ENCODE measurements at regions not wholly inside any gene's neighbourhood (a gene's known extent, or its start where the extent isn't known, plus 50 kb on each side); places are given as distances from the start of the nearest gene placed in this dataset.
A peak's percentile ranks its signal among the peaks of the same experiment; 100 is the strongest.

GRCh38 chr5:157917899-157918809, 59.2 kb upstream of the CLINT1 start:
- peak; percentile 93 for DNase-seq
- H3K27me3 ChIP-seq (ENCODE audit: control insufficient read depth, insufficient read depth, low read length, poor library complexity, severe bottlenecking), result no peaks in the 10 kb centered on the region
- H3K4me3 ChIP-seq (ENCODE audit: low read length), result no peak overlapping the region
- no peaks in the 10 kb centered on the region for H3K9me3 ChIP-seq (ENCODE audit: control insufficient read depth, low read length)
- no peaks in the 10 kb centered on the region for H3K9me3 Mint-ChIP-seq
- H3K4me3 Mint-ChIP-seq, result no peak overlapping the region
- peaks cover 14% of the 10 kb centered on the region for H3K4me1 ChIP-seq (ENCODE audit: control insufficient read depth, insufficient read depth, low read length)
- no peaks in the 10 kb centered on the region for H3K36me3 Mint-ChIP-seq (ENCODE audit: low read depth)
- peak overlapping the region; percentile 72 for H3K27ac Mint-ChIP-seq
- H3K27me3 Mint-ChIP-seq (ENCODE audit: insufficient read depth), result no peaks in the 10 kb centered on the region
- no peak overlapping the region for H3K27ac ChIP-seq (ENCODE audit: low read depth, low read length)
- no peak overlapping the region for H3K9ac ChIP-seq (ENCODE audit: extremely low read depth, low read length, poor library complexity, severe bottlenecking)
- H3K4me1 Mint-ChIP-seq, result peaks cover 66% of the 10 kb centered on the region
- H3K36me3 ChIP-seq (ENCODE audit: control insufficient read depth, insufficient read depth, low read length), result no peaks in the 10 kb centered on the region
- 76 to 90% methylated on average over 4 to 8 of the region's 8 CpGs for WGBS, 2 experiments (ENCODE audit: insufficient coverage in 1 of 2, insufficient read length in 1 of 2)
- TF ChIP-seq CTCF (conservative IDR thresholded peaks at IDR 0.05), result peak; percentile 85

- H3K4me1 ChIP-seq (ENCODE audit: control insufficient read depth, insufficient read depth, low read length), result peaks cover 16% of the 10 kb centered on the region
- H3K36me3 ChIP-seq (ENCODE audit: control insufficient read depth, insufficient read depth, low read length), result no peaks in the 10 kb centered on the region
- Mint-ChIP-seq H3K4me1 (peaks cover 72% of the 10 kb centered on the region), H3K27ac (peak overlapping the region; percentile 72), H3K27me3 (ENCODE audit: insufficient read depth) (no peaks in the 10 kb centered on the region), H3K36me3 (ENCODE audit: low read depth) (no peaks in the 10 kb centered on the region), H3K9me3 (no peaks in the 10 kb centered on the region), H3K4me3 (no peak overlapping the region)
- TF ChIP-seq CTCF (conservative IDR thresholded peaks at IDR 0.05), result no peak
- no peaks in the 10 kb centered on the region for H3K27me3 ChIP-seq (ENCODE audit: control insufficient read depth, insufficient read depth, low read length, poor library complexity, severe bottlenecking)
- no peak overlapping the region for H3K27ac ChIP-seq (ENCODE audit: low read depth, low read length)
- H3K9me3 ChIP-seq (ENCODE audit: control insufficient read depth, low read length), result no peaks in the 10 kb centered on the region
- no peak overlapping the region for H3K4me3 ChIP-seq (ENCODE audit: low read length)
- no peak for DNase-seq
- H3K9ac ChIP-seq (ENCODE audit: extremely low read depth, low read length, poor library complexity, severe bottlenecking), result no peak overlapping the region
Measured at GRCh38 chr5:157917491-157917890, 58.5 kb upstream of the CLINT1 start.

- no peak for DNase-seq
- peaks cover 57% of the 10 kb centered on the region for H3K4me1 Mint-ChIP-seq
- TF ChIP-seq CTCF (conservative IDR thresholded peaks at IDR 0.05), result no peak
- peaks cover 16% of the 10 kb centered on the region for H3K4me1 ChIP-seq (ENCODE audit: control insufficient read depth, insufficient read depth, low read length)
- H3K27ac ChIP-seq (ENCODE audit: low read depth, low read length), result no peak overlapping the region
- no peaks in the 10 kb centered on the region for H3K9me3 Mint-ChIP-seq
- H3K4me3 Mint-ChIP-seq, result no peak overlapping the region
- no peaks in the 10 kb centered on the region for H3K27me3 Mint-ChIP-seq (ENCODE audit: insufficient read depth)
- no peaks in the 10 kb centered on the region for H3K36me3 ChIP-seq (ENCODE audit: control insufficient read depth, insufficient read depth, low read length)
- no peak overlapping the region for H3K4me3 ChIP-seq (ENCODE audit: low read length)
- H3K9me3 ChIP-seq (ENCODE audit: control insufficient read depth, low read length), result no peaks in the 10 kb centered on the region
- no peak overlapping the region for H3K9ac ChIP-seq (ENCODE audit: extremely low read depth, low read length, poor library complexity, severe bottlenecking)
- H3K27ac Mint-ChIP-seq, result no peak overlapping the region
- 86 to 91% methylated on average over 3 to 4 of the region's 4 CpGs for WGBS, 2 experiments (ENCODE audit: insufficient coverage in 1 of 2, insufficient read length in 1 of 2)
- no peaks in the 10 kb centered on the region for H3K36me3 Mint-ChIP-seq (ENCODE audit: low read depth)
- H3K27me3 ChIP-seq (ENCODE audit: control insufficient read depth, insufficient read depth, low read length, poor library complexity, severe bottlenecking), result no peaks in the 10 kb centered on the region
Measured at GRCh38 chr5:157915638-157916037, 56.7 kb upstream of the CLINT1 start.

Measured in endodermal cell (in vitro differentiated cells).